ENCODE measurements at regions not wholly inside any gene's neighbourhood (a gene's known extent, or its start where the extent isn't known, plus 50 kb on each side); places are given as distances from the start of the nearest gene placed in this dataset.
"Not testable (repeated sequence)": the region's sequence is repeated elsewhere in the genome, so short reads cannot be mapped to it uniquely, and the experiment has no call there.

- DNase-seq (ENCODE audit: low read depth), result no peak
- no peak for TF ChIP-seq CTCF (IDR thresholded peaks at IDR 0.05; ENCODE audit: control insufficient read depth, extremely low read depth, insufficient read depth)
- no peak overlapping the region for H3K4me3 ChIP-seq (ENCODE audit: low read depth, low read length)
Observed at GRCh38 chr7:43058271-43059066, 54.0 kb upstream of the HECW1 start.

GRCh38 chr7:43059067-43059600 lies 53.3 kb upstream of the HECW1 start:
- not testable (repeated sequence) for H3K4me3 ChIP-seq (ENCODE audit: low read depth, low read length); DNase-seq (ENCODE audit: low read depth)
